HEK293 (cell line): ENCODE measurements at regions not wholly inside any gene's neighbourhood (a gene's known extent, or its start where the extent isn't known, plus 50 kb on each side); places are given as distances from the start of the nearest gene placed in this dataset.

Source experiments
- CTCF ChIA-PET: fragments of 350-600 bp; formaldehyde crosslinking; extraction: SDS; loops from one replicate; lab custom pipeline; 2021; ENCODE audit warnings: antibody characterized with exemption; lab: Yijun Ruan, JAX
- POLR2A ChIA-PET: fragments of 300-600 bp; formaldehyde crosslinking; extraction: SDS; loops from one replicate; lab custom pipeline; 2020; ENCODE audit warnings: antibody characterized with exemption, inconsistent platforms; lab: Yijun Ruan, JAX
- H3K27ac ChIP-seq: fragments of 200-500 bp; sonication (Bioruptor generic); 2 replicates; pipeline ENCODE4 v1.5.1; 2014; ENCODE audit warnings: low read depth, low read length, control low read depth, inconsistent platforms; ENCODE audit errors: extremely low read depth
- H3K36me3 ChIP-seq, 2 experiments: fragments of 200-500 bp in 1 of 2; sonication (Bioruptor generic) in 1 of 2; 1 replicate in 1 of 2; 2 replicates in 1 of 2; pipeline ENCODE4 v1.5.1; 2014 to 2017; ENCODE audit warnings: inconsistent platforms in 2 of 2, low read length in 2 of 2; ENCODE audit not compliant: control insufficient read depth in 2 of 2, insufficient read depth in 1 of 2
- H3K4me1 ChIP-seq: fragments of 200-500 bp; sonication (Bioruptor generic); 2 replicates; pipeline ENCODE4 v1.5.1; 2014; ENCODE audit warnings: mild to moderate bottlenecking, low read length, inconsistent platforms; ENCODE audit not compliant: control insufficient read depth, insufficient read depth
- H3K4me3 ChIP-seq: 2 replicates; pipeline ENCODE4 v1.5.1; 2011; ENCODE audit warnings: low read depth, mild to moderate bottlenecking, control low read depth, low read length, moderate library complexity
- H3K9me3 ChIP-seq: fragments of 200-500 bp; sonication (Bioruptor generic); 2 replicates; pipeline ENCODE4 v1.5.1; 2014; ENCODE audit warnings: low read depth, low read length, inconsistent platforms; ENCODE audit not compliant: control insufficient read depth, insufficient read depth
- HOXA7 ChIP-seq: sonication (generic); formaldehyde crosslinking; IDR thresholded peaks from 2 replicates; pipeline ENCODE4 v1.8.1; 2022; ENCODE audit warnings: missing genetic modification reagents, borderline replicate concordance
- HOXD13 ChIP-seq: sonication (generic); formaldehyde crosslinking; IDR thresholded peaks from 2 replicates; pipeline ENCODE4 v1.8.0; 2022; ENCODE audit warnings: missing genetic modification reagents, borderline replicate concordance
- MEIS1 ChIP-seq: sonication (generic); formaldehyde crosslinking; IDR thresholded peaks from 2 replicates; pipeline ENCODE4 v1.8.1; 2022; ENCODE audit warnings: missing genetic modification reagents, mild to moderate bottlenecking, borderline replicate concordance
- OVOL3 ChIP-seq: fragments of 450-650 bp; formaldehyde crosslinking; IDR thresholded peaks from 2 replicates; pipeline ENCODE4 v1.5.1; 2016; ENCODE audit warnings: missing biosample characterization, missing genetic modification characterization
- SP3 ChIP-seq: fragments of 450-650 bp; formaldehyde crosslinking; IDR thresholded peaks from 2 replicates; pipeline ENCODE4 v1.5.1; 2016; ENCODE audit warnings: missing biosample characterization, missing genetic modification characterization
- SP7 ChIP-seq: fragments of 450-650 bp; formaldehyde crosslinking; IDR thresholded peaks from 2 replicates; pipeline ENCODE4 v1.5.1; 2016; ENCODE audit warnings: missing biosample characterization, missing genetic modification characterization
- TRIM28 ChIP-seq: IDR thresholded peaks from 2 replicates; pipeline ENCODE4 v1.6.1; 2011; ENCODE audit warnings: low read length, control low read depth, borderline replicate concordance
- ZBTB17 ChIP-seq: fragments of 450-650 bp; formaldehyde crosslinking; IDR thresholded peaks from 2 replicates; pipeline ENCODE4 v1.5.1; 2016; ENCODE audit warnings: missing biosample characterization, missing genetic modification characterization
- ZIC2 ChIP-seq: fragments of 450-650 bp; formaldehyde crosslinking; IDR thresholded peaks from 2 replicates; pipeline ENCODE4 v1.5.1; 2016; ENCODE audit warnings: missing biosample characterization, missing genetic modification characterization
- ZNF121 ChIP-seq: fragments of 450-650 bp; formaldehyde crosslinking; IDR thresholded peaks from 2 replicates; pipeline ENCODE4 v1.5.1; 2016; ENCODE audit warnings: missing biosample characterization, missing genetic modification characterization
- ZNF157 ChIP-seq: fragments of 450-650 bp; formaldehyde crosslinking; IDR thresholded peaks from 2 replicates; pipeline ENCODE4 v1.5.1; 2016; ENCODE audit warnings: missing biosample characterization, missing genetic modification characterization
- ZNF221 ChIP-seq: fragments of 450-650 bp; formaldehyde crosslinking; IDR thresholded peaks from 2 replicates; pipeline ENCODE4 v1.5.1; 2017; ENCODE audit warnings: missing biosample characterization, missing genetic modification characterization, borderline replicate concordance
- ZNF24 ChIP-seq: fragments of 450-650 bp; formaldehyde crosslinking; IDR thresholded peaks from 2 replicates; pipeline ENCODE4 v1.5.1; 2016; ENCODE audit warnings: missing biosample characterization, missing genetic modification characterization
- ZNF423 ChIP-seq: fragments of 450-650 bp; formaldehyde crosslinking; IDR thresholded peaks from 2 replicates; pipeline ENCODE4 v1.5.1; 2016; ENCODE audit warnings: missing biosample characterization, missing genetic modification characterization
- ZNF510 ChIP-seq: fragments of 450-650 bp; formaldehyde crosslinking; IDR thresholded peaks from 2 replicates; pipeline ENCODE4 v1.5.1; 2018; ENCODE audit warnings: mild to moderate bottlenecking, missing genetic modification characterization, missing biosample characterization; ENCODE audit not compliant: insufficient replicate concordance
- ZNF555 ChIP-seq: fragments of 450-650 bp; formaldehyde crosslinking; conservative IDR thresholded peaks from 2 replicates; pipeline ENCODE4 v1.5.1; 2017; ENCODE audit warnings: missing biosample characterization, mild to moderate bottlenecking, missing genetic modification characterization, inconsistent platforms
- ZNF624 ChIP-seq: fragments of 450-650 bp; formaldehyde crosslinking; IDR thresholded peaks from 2 replicates; pipeline ENCODE4 v1.5.1; 2017; ENCODE audit warnings: missing biosample characterization, missing genetic modification characterization
- ZNF629 ChIP-seq: fragments of 450-650 bp; formaldehyde crosslinking; IDR thresholded peaks from 2 replicates; pipeline ENCODE4 v1.5.1; 2017; ENCODE audit warnings: missing biosample characterization, missing genetic modification characterization
- ZNF664 ChIP-seq: fragments of 450-650 bp; formaldehyde crosslinking; IDR thresholded peaks from 2 replicates; pipeline ENCODE4 v1.5.1; 2016; ENCODE audit warnings: missing biosample characterization, missing genetic modification characterization
- ZNF670 ChIP-seq: fragments of 450-650 bp; formaldehyde crosslinking; IDR thresholded peaks from 2 replicates; pipeline ENCODE4 v1.5.1; 2016; ENCODE audit warnings: missing biosample characterization, missing genetic modification characterization, low read depth
- ZNF677 ChIP-seq: fragments of 450-650 bp; IDR thresholded peaks from 2 replicates; pipeline ENCODE4 v1.5.0; 2018; ENCODE audit warnings: missing biosample characterization, mild to moderate bottlenecking, missing genetic modification characterization, moderate library complexity
- ZNF701 ChIP-seq: fragments of 450-650 bp; formaldehyde crosslinking; IDR thresholded peaks from 2 replicates; pipeline ENCODE4 v1.5.1; 2016; ENCODE audit warnings: missing biosample characterization, missing genetic modification characterization
- ZNF791 ChIP-seq: fragments of 450-650 bp; formaldehyde crosslinking; IDR thresholded peaks from 2 replicates; pipeline ENCODE4 v1.5.1; 2016; ENCODE audit warnings: missing biosample characterization, missing genetic modification characterization
- ZSCAN30 ChIP-seq: fragments of 450-650 bp; IDR thresholded peaks from 2 replicates; pipeline ENCODE4 v1.5.1; 2018; ENCODE audit warnings: missing biosample characterization, mild to moderate bottlenecking, missing genetic modification characterization, moderate library complexity
- TF ChIP-seq, protein P1 (sequence below): fragments of 450-650 bp; formaldehyde crosslinking; optimal IDR thresholded peaks from 2 replicates; pipeline ENCODE3; 2016; ENCODE audit warnings: missing biosample characterization, mild to moderate bottlenecking, missing genetic modification characterization
- TF ChIP-seq, protein P2 (sequence below): fragments of 450-650 bp; formaldehyde crosslinking; IDR thresholded peaks from 2 replicates; pipeline ENCODE4 v1.5.1; 2016; ENCODE audit warnings: missing biosample characterization, missing genetic modification characterization, low read depth
- TF ChIP-seq, protein P3 (sequence below): fragments of 450-650 bp; formaldehyde crosslinking; IDR thresholded peaks from 2 replicates; pipeline ENCODE4 v1.5.1; 2017; ENCODE audit warnings: missing biosample characterization, missing genetic modification characterization
- TF ChIP-seq, protein P4 (sequence below): fragments of 450-650 bp; formaldehyde crosslinking; conservative IDR thresholded peaks from 2 replicates; pipeline ENCODE4 v1.5.1; 2016; ENCODE audit warnings: low read depth, missing biosample characterization, missing genetic modification characterization
- TF ChIP-seq, protein P5 (sequence below): fragments of 450-650 bp; formaldehyde crosslinking; IDR thresholded peaks from 2 replicates; pipeline ENCODE4 v1.5.1; 2017; ENCODE audit warnings: missing biosample characterization, missing genetic modification characterization
- TF ChIP-seq, protein P6 (sequence below): sonication (generic); formaldehyde crosslinking; IDR thresholded peaks from 2 replicates; pipeline ENCODE4 v1.8.1; 2022; ENCODE audit warnings: mild to moderate bottlenecking, moderate library complexity, missing genetic modification reagents

DNA sequence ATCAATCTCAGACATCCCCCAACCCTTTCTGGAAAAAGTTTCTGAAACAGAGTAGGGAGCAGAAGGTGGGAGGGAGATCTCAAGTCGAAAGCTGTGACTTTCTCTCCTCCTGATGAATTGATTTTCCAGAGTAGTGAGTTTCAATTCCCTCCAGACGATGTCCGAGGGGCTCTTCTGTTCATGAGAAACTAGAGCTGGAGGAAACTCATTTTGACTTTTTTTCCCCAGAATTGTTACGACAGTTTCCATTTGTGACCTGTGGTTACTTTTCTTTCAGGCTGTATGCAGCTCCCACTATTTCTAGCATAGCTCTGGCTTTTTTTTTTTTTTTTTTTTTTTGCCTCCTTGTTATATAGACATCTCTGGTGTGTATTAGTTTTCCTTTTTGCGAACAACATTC, 422.1 kb upstream of the SALL1 start:
- POLR2A ChIA-PET: no interaction called here

DNA sequence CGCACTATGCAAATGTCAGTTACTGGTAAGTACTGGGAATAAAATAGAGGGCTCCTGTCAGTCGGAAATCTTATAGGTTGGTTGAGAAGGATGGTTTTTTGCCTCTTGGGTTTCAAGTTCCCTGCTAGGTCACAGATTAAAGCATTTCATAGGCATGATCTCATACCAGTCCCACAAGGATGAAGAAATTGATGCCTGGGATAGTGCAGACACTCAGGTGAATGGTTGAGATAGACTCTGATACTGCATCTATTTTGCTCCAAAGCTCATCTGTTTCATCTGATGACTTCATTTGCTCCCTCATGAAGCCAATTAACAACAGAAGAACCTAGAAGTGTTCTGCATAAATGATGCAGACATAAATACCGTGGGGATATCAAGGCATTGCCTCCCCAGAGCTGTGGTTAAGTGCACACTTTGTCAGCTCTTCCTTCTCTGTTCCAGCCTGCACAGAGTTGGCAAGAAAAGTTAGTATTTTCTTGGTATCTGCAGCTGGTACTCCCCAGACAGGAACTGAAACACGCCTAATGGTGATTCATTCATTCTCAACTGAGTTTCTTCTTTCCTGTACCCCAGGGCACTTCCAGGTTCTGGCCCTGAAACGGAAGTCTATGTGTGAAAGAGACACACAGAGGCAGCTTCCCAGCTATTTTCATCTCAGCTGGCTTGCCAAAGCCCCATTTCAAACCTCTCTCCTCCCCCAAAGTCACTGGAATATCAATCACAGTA, 418.3 kb upstream of the SALL1 start:
- H3K36me3 ChIP-seq: no peaks in the 10 kb centered on the region
- H3K27ac ChIP-seq: no peak overlapping the region
- no peaks in the 10 kb centered on the region for H3K9me3 ChIP-seq
- ChIA-PET POLR2A (no interaction called here), CTCF (no interaction called here)
- H3K4me1 ChIP-seq: no peaks in the 10 kb centered on the region
- H3K4me3 ChIP-seq: no peak overlapping the region
- TF ChIP-seq, protein P1, sequence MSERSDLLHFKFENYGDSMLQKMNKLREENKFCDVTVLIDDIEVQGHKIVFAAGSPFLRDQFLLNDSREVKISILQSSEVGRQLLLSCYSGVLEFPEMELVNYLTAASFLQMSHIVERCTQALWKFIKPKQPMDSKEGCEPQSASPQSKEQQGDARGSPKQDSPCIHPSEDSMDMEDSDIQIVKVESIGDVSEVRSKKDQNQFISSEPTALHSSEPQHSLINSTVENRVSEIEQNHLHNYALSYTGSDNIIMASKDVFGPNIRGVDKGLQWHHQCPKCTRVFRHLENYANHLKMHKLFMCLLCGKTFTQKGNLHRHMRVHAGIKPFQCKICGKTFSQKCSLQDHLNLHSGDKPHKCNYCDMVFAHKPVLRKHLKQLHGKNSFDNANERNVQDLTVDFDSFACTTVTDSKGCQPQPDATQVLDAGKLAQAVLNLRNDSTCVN (tag by site-specific recombination): no peak
- TF ChIP-seq HOXD13 (CRISPR knock-in tag): no peak
- no peak for TF ChIP-seq ZNF629 (tag by site-specific recombination)
- no peak for TF ChIP-seq ZNF221
- TF ChIP-seq, protein P2, sequence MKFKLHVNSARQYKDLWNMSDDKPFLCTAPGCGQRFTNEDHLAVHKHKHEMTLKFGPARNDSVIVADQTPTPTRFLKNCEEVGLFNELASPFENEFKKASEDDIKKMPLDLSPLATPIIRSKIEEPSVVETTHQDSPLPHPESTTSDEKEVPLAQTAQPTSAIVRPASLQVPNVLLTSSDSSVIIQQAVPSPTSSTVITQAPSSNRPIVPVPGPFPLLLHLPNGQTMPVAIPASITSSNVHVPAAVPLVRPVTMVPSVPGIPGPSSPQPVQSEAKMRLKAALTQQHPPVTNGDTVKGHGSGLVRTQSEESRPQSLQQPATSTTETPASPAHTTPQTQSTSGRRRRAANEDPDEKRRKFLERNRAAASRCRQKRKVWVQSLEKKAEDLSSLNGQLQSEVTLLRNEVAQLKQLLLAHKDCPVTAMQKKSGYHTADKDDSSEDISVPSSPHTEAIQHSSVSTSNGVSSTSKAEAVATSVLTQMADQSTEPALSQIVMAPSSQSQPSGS (tag by site-specific recombination): no peak
- no peak for TF ChIP-seq ZNF157
- TF ChIP-seq ZIC2 (tag by site-specific recombination): no peak
- no peak for TF ChIP-seq SP7 (tag by site-specific recombination)
- no peak for TF ChIP-seq ZNF624 (tag by site-specific recombination)
- no peak for TF ChIP-seq SP3
- TF ChIP-seq TRIM28: no peak

More for the DNA sequence above, 422.1 kb upstream of the SALL1 start:
- TF ChIP-seq, protein P3, sequence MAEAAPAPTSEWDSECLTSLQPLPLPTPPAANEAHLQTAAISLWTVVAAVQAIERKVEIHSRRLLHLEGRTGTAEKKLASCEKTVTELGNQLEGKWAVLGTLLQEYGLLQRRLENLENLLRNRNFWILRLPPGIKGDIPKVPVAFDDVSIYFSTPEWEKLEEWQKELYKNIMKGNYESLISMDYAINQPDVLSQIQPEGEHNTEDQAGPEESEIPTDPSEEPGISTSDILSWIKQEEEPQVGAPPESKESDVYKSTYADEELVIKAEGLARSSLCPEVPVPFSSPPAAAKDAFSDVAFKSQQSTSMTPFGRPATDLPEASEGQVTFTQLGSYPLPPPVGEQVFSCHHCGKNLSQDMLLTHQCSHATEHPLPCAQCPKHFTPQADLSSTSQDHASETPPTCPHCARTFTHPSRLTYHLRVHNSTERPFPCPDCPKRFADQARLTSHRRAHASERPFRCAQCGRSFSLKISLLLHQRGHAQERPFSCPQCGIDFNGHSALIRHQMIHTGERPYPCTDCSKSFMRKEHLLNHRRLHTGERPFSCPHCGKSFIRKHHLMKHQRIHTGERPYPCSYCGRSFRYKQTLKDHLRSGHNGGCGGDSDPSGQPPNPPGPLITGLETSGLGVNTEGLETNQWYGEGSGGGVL (tag by site-specific recombination): no peak
- TF ChIP-seq ZNF24 (no peak), OVOL3 (tag by site-specific recombination) (no peak), ZNF670 (tag by site-specific recombination) (no peak), MEIS1 (CRISPR knock-in tag) (no peak), ZNF121 (no peak), ZSCAN30 (tag by site-specific recombination) (no peak), ZNF510 (tag by site-specific recombination) (no peak), ZNF423 (no peak), ZNF555 (tag by site-specific recombination) (no peak), ZNF791 (tag by site-specific recombination) (no peak), ZNF677 (tag by site-specific recombination) (no peak), ZBTB17 (tag by site-specific recombination) (no peak), ZNF664 (tag by site-specific recombination) (no peak), HOXA7 (CRISPR knock-in tag) (no peak), ZNF701 (no peak)
- TF ChIP-seq, protein P4, sequence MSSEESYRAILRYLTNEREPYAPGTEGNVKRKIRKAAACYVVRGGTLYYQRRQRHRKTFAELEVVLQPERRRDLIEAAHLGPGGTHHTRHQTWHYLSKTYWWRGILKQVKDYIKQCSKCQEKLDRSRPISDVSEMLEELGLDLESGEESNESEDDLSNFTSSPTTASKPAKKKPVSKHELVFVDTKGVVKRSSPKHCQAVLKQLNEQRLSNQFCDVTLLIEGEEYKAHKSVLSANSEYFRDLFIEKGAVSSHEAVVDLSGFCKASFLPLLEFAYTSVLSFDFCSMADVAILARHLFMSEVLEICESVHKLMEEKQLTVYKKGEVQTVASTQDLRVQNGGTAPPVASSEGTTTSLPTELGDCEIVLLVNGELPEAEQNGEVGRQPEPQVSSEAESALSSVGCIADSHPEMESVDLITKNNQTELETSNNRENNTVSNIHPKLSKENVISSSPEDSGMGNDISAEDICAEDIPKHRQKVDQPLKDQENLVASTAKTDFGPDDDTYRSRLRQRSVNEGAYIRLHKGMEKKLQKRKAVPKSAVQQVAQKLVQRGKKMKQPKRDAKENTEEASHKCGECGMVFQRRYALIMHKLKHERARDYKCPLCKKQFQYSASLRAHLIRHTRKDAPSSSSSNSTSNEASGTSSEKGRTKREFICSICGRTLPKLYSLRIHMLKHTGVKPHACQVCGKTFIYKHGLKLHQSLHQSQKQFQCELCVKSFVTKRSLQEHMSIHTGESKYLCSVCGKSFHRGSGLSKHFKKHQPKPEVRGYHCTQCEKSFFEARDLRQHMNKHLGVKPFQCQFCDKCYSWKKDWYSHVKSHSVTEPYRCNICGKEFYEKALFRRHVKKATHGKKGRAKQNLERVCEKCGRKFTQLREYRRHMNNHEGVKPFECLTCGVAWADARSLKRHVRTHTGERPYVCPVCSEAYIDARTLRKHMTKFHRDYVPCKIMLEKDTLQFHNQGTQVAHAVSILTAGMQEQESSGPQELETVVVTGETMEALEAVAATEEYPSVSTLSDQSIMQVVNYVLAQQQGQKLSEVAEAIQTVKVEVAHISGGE (tag by site-specific recombination): no peak
- TF ChIP-seq, protein P5, sequence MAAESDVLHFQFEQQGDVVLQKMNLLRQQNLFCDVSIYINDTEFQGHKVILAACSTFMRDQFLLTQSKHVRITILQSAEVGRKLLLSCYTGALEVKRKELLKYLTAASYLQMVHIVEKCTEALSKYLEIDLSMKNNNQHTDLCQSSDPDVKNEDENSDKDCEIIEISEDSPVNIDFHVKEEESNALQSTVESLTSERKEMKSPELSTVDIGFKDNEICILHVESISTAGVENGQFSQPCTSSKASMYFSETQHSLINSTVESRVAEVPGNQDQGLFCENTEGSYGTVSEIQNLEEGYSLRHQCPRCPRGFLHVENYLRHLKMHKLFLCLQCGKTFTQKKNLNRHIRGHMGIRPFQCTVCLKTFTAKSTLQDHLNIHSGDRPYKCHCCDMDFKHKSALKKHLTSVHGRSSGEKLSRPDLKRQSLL (tag by site-specific recombination): no peak
- TF ChIP-seq, protein P6, sequence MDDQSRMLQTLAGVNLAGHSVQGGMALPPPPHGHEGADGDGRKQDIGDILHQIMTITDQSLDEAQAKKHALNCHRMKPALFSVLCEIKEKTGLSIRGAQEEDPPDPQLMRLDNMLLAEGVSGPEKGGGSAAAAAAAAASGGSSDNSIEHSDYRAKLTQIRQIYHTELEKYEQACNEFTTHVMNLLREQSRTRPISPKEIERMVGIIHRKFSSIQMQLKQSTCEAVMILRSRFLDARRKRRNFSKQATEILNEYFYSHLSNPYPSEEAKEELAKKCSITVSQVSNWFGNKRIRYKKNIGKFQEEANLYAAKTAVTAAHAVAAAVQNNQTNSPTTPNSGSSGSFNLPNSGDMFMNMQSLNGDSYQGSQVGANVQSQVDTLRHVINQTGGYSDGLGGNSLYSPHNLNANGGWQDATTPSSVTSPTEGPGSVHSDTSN (CRISPR knock-in tag): no peak
- CTCF ChIA-PET: interaction anchor here (0.7 kb wide), 1 partner anchor 18 kb away, joined by 5 read pairs; no protein-coding TSS in a partner anchor
- H3K27ac ChIP-seq: no peak overlapping the region
- H3K9me3 ChIP-seq: no peaks in the 10 kb centered on the region
- no peak overlapping the region for H3K4me3 ChIP-seq
- peaks cover 13% of the 10 kb centered on the region for H3K4me1 ChIP-seq
- no peaks in the 10 kb centered on the region for H3K36me3 ChIP-seq
